Panc1 (cell line): ENCODE measurements at regions not wholly inside any gene's neighbourhood (a gene's known extent, or its start where the extent isn't known, plus 50 kb on each side); places are given as distances from the start of the nearest gene placed in this dataset.
"Not testable (repeated sequence)": the region's sequence is repeated elsewhere in the genome, so short reads cannot be mapped to it uniquely, and the experiment has no call there.

Experiments used
- ATAC-seq: fragments of 200-7000 bp; cut with Tn5 transposase; 2 replicates; pipeline ENCODE4 v1.9.1; 2020; ENCODE audit warnings: mild to moderate bottlenecking, moderate library complexity
- BruUV-seq: library from RNA; stranded (reverse); fragments of 400-500 nt; replicated peaks from 2 replicates; lab custom pipeline; 2021; lab: Mats Ljungman, UMichigan
- CTCF ChIA-PET: fragments of 300-600 bp; sonication (Branson Sonifier 250); formaldehyde crosslinking; loops from one replicate; lab custom pipeline; 2022; ENCODE audit warnings: antibody characterized with exemption; lab: Charles Lee
- POLR2A ChIA-PET: fragments of 300-600 bp; sonication (Branson Sonifier 250); formaldehyde crosslinking; loops from one replicate; lab custom pipeline; 2022; ENCODE audit warnings: antibody characterized with exemption; lab: Charles Lee
- DNase-seq: peaks from one replicate; pipeline ENCODE4 v3.0.0-alpha.2; 2010; ENCODE audit warnings: low read depth, low spot score
- H3K27ac ChIP-seq: 2 replicates; pipeline ENCODE4 v1.5.1; 2011; ENCODE audit warnings: mild to moderate bottlenecking, low read length, inconsistent platforms
- H3K27me3 ChIP-seq: fragments of 200-500 bp; sonication (Bioruptor generic); 2 replicates; pipeline ENCODE4 v1.6.0; 2014; ENCODE audit warnings: low read length, inconsistent platforms; ENCODE audit not compliant: control insufficient read depth, insufficient read depth
- H3K36me3 ChIP-seq: fragments of 200-500 bp; sonication (Bioruptor generic); 2 replicates; pipeline ENCODE4 v1.5.1; 2014; ENCODE audit warnings: inconsistent platforms, mild to moderate bottlenecking, low read length, moderate library complexity; ENCODE audit not compliant: control insufficient read depth, insufficient read depth
- H3K4me1 ChIP-seq: 2 replicates; pipeline ENCODE4 v1.5.1; 2011; ENCODE audit warnings: inconsistent platforms, mild to moderate bottlenecking, low read length, moderate library complexity; ENCODE audit not compliant: control insufficient read depth, insufficient read depth
- H3K4me3 ChIP-seq, 2 experiments: 2 replicates each; pipeline ENCODE4 v1.5.1; 2011 to 2012; ENCODE audit warnings: low read depth in 2 of 2, low read length in 2 of 2, mild to moderate bottlenecking in 2 of 2, inconsistent platforms in 1 of 2, moderate library complexity in 1 of 2
- H3K9me3 ChIP-seq: fragments of 200-500 bp; sonication (Bioruptor generic); 2 replicates; pipeline ENCODE4 v1.5.1; 2014; ENCODE audit warnings: low read depth, mild to moderate bottlenecking, inconsistent platforms, low read length, moderate library complexity; ENCODE audit not compliant: control insufficient read depth, insufficient read depth
- POLR2AphosphoS5 ChIP-seq: IDR thresholded peaks from 2 replicates; pipeline ENCODE4 v1.6.1; 2012; ENCODE audit warnings: mild to moderate bottlenecking, low read depth, low read length, moderate library complexity
- SIN3A ChIP-seq: IDR thresholded peaks from 2 replicates; pipeline ENCODE4 v1.6.1; 2012; ENCODE audit warnings: low read depth, mild to moderate bottlenecking, low read length, moderate library complexity, borderline replicate concordance; ENCODE audit not compliant: insufficient read depth
- TCF7L2 ChIP-seq: IDR thresholded peaks from 2 replicates; pipeline ENCODE4 v1.6.1; 2011; ENCODE audit warnings: mild to moderate bottlenecking, low read depth, low read length, inconsistent platforms
- in situ Hi-C: cut with HindIII; loops from 2 replicates; pipeline ENCODE4 v1.10.0; 2016; ENCODE audit warnings: low sequenced_read_pairs, low pct_unique_long_range_greater_than_20kb
- intact Hi-C: fragments of 100-400 bp; cut with micrococcal nuclease; formaldehyde crosslinking; loops from one replicate; pipeline ENCODE4 v1.10.0; 2022; ENCODE audit not compliant: unreplicated experiment
- TF ChIP-seq, protein P1 (sequence below), 2 experiments: IDR thresholded peaks; 2 replicates each; pipeline ENCODE4 v1.6.1; 2011 to 2012; ENCODE audit warnings: low read depth in 2 of 2, control low read depth in 1 of 2, low read length in 1 of 2, mild to moderate bottlenecking in 1 of 2, moderate library complexity in 1 of 2; ENCODE audit not compliant: insufficient read depth in 1 of 2
- TF ChIP-seq, protein P2 (sequence below): fragments of 450-650 bp; IDR thresholded peaks from 2 replicates; pipeline ENCODE4 v1.5.1; 2017; ENCODE audit warnings: mild to moderate bottlenecking

DNA sequence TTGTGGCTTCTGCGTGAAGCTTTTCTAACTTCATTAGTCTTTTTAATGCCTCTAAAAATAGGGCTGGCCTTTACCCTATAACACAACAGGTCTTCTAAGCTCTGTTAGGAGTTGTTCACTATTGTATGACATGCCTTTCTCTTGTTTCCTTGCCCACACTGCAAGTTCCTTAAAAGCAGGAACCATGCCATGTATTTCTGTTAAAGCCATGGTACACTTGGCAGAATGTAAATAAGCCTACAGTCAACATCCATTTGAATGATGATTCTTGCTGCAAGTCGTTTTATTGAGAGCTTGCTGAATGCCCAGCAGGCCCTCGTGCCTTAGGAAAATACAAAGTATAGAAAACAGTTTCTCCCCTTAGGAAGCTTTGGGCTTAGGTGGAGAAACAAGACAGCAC is 214.6 kb downstream of the DUSP10 start:
- Histone ChIP-seq H3K4me3 (no peak overlapping the region), H3K27ac (no peak overlapping the region), H3K9me3 (no peaks in the 10 kb centered on the region), H3K36me3 (no peaks in the 10 kb centered on the region), H3K4me1 (no peaks in the 10 kb centered on the region), H3K27me3 (no peaks in the 10 kb centered on the region)
- TF ChIP-seq TCF7L2 (no peak), SIN3A (no peak), POLR2AphosphoS5 (no peak)
- TF ChIP-seq, protein P1, sequence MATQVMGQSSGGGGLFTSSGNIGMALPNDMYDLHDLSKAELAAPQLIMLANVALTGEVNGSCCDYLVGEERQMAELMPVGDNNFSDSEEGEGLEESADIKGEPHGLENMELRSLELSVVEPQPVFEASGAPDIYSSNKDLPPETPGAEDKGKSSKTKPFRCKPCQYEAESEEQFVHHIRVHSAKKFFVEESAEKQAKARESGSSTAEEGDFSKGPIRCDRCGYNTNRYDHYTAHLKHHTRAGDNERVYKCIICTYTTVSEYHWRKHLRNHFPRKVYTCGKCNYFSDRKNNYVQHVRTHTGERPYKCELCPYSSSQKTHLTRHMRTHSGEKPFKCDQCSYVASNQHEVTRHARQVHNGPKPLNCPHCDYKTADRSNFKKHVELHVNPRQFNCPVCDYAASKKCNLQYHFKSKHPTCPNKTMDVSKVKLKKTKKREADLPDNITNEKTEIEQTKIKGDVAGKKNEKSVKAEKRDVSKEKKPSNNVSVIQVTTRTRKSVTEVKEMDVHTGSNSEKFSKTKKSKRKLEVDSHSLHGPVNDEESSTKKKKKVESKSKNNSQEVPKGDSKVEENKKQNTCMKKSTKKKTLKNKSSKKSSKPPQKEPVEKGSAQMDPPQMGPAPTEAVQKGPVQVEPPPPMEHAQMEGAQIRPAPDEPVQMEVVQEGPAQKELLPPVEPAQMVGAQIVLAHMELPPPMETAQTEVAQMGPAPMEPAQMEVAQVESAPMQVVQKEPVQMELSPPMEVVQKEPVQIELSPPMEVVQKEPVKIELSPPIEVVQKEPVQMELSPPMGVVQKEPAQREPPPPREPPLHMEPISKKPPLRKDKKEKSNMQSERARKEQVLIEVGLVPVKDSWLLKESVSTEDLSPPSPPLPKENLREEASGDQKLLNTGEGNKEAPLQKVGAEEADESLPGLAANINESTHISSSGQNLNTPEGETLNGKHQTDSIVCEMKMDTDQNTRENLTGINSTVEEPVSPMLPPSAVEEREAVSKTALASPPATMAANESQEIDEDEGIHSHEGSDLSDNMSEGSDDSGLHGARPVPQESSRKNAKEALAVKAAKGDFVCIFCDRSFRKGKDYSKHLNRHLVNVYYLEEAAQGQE (IDR thresholded peaks at IDR 0.05; ENCODE audit: insufficient read depth in 1 of 2, low read depth in 2 of 2, low read length in 1 of 2), result no peak
- TF ChIP-seq, protein P2, sequence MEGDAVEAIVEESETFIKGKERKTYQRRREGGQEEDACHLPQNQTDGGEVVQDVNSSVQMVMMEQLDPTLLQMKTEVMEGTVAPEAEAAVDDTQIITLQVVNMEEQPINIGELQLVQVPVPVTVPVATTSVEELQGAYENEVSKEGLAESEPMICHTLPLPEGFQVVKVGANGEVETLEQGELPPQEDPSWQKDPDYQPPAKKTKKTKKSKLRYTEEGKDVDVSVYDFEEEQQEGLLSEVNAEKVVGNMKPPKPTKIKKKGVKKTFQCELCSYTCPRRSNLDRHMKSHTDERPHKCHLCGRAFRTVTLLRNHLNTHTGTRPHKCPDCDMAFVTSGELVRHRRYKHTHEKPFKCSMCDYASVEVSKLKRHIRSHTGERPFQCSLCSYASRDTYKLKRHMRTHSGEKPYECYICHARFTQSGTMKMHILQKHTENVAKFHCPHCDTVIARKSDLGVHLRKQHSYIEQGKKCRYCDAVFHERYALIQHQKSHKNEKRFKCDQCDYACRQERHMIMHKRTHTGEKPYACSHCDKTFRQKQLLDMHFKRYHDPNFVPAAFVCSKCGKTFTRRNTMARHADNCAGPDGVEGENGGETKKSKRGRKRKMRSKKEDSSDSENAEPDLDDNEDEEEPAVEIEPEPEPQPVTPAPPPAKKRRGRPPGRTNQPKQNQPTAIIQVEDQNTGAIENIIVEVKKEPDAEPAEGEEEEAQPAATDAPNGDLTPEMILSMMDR, result no peak
- in situ Hi-C loops, result no loop called here
- no peak for DNase-seq
- ChIA-PET POLR2A (no interaction called here), CTCF (no interaction called here)
- intact Hi-C loops, result no loop called here
- ATAC-seq, result no peak
- BruUV-seq, result no TSS peak

DNA sequence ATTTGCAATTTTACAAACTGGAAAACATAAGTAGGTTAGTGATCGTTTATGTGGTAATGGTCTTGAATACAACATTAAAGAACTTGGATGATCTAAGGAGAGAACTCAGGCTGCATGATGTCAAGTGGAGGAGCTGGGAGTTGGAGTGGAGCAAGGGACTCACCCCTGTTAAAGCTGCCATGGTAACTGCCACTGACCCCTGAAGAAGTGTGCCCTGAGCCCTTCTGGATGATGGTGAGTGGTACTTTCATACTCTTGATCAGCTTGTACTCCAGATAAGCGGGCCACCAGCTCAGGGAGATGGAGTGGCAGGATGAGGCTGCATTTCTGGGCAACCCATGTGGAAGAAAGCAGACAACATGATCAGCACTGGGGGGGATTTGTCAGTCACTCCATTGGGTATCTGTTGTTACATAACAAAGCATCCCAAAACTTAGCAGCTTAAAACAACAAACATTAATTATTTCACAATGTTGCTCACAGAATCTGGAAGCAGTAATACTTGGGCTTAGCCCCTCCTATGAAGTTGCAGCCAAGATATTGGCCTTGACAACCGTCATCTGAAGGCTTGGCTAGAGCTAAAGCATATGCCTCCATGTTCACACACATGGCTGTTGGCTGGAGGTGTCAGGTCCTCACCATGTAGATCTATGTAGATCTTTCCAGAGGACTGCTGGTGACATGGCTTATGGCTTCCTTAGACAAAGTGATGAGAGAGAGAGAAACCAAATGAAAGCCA is 213.8 kb downstream of the DUSP10 start:
- Histone ChIP-seq H3K27me3 (no peaks in the 10 kb centered on the region), H3K4me3 (no peak overlapping the region), H3K36me3 (no peaks in the 10 kb centered on the region; the same call in 1 of the 2 replicates), H3K4me1 (no peaks in the 10 kb centered on the region), H3K27ac (no peak overlapping the region), H3K9me3 (no peaks in the 10 kb centered on the region)
- in situ Hi-C loops, result no loop called here
- ATAC-seq (no peak), DNase-seq (no peak)
- no peak for TF ChIP-seq SIN3A
- TF ChIP-seq, protein P2, result no peak
- ChIA-PET POLR2A (no interaction called here), CTCF (no interaction called here)
- intact Hi-C loops, result no loop called here
- BruUV-seq, result no TSS peak

- H3K4me1 ChIP-seq, in situ Hi-C loops, H3K4me3 ChIP-seq, H3K36me3 ChIP-seq, DNase-seq, intact Hi-C loops, CTCF ChIA-PET, BruUV-seq, ATAC-seq, H3K27me3 ChIP-seq, POLR2A ChIA-PET, H3K27ac ChIP-seq, H3K9me3 ChIP-seq: not testable (repeated sequence)
Measured at GRCh38 chr1:221530159-221530558, 211.7 kb downstream of the DUSP10 start.
